NT2/D1 (cell line): ENCODE measurements at regions not wholly inside any gene's neighbourhood (a gene's known extent, or its start where the extent isn't known, plus 50 kb on each side); places are given as distances from the start of the nearest gene placed in this dataset.
A peak's percentile ranks its signal among the peaks of the same experiment; 100 is the strongest.

Source experiments
- DNase-seq: peaks from one replicate; pipeline ENCODE4 v3.0.0-alpha.2; 2011; ENCODE audit warnings: low read depth, low spot score
- H3K27me3 ChIP-seq: 2 replicates; pipeline ENCODE4 v1.6.0; 2011; ENCODE audit warnings: mild to moderate bottlenecking; ENCODE audit not compliant: insufficient read length, insufficient read depth
- H3K36me3 ChIP-seq: 2 replicates; pipeline ENCODE4 v1.6.1; 2011; ENCODE audit warnings: mild to moderate bottlenecking, low read length, mixed read lengths; ENCODE audit not compliant: insufficient read depth, insufficient read length
- H3K4me1 ChIP-seq: 2 replicates; pipeline ENCODE4 v1.5.1; 2011; ENCODE audit not compliant: insufficient read depth, insufficient read length
- H3K4me3 ChIP-seq: 2 replicates; pipeline ENCODE4 v1.5.1; 2011; ENCODE audit warnings: low read depth; ENCODE audit not compliant: insufficient read length
- H3K9ac ChIP-seq: 2 replicates; pipeline ENCODE4 v1.6.0; 2011; ENCODE audit warnings: low read depth; ENCODE audit not compliant: insufficient read length
- H3K9me3 ChIP-seq: 2 replicates; pipeline ENCODE4 v1.5.1; 2011; ENCODE audit warnings: mild to moderate bottlenecking, low read length; ENCODE audit not compliant: insufficient read depth
- SUZ12 ChIP-seq: IDR thresholded peaks from 2 replicates; pipeline ENCODE4 v1.6.1; 2011; ENCODE audit not compliant: insufficient read length, insufficient read depth; ENCODE audit errors: extremely low read depth
- YY1 ChIP-seq: IDR thresholded peaks from 2 replicates; pipeline ENCODE4 v1.6.1; 2011; ENCODE audit not compliant: insufficient read length, insufficient read depth
- ZNF274 ChIP-seq: IDR thresholded peaks from 2 replicates; pipeline ENCODE4 v1.6.1; 2011; ENCODE audit warnings: mild to moderate bottlenecking, low read depth, low read length

DNA sequence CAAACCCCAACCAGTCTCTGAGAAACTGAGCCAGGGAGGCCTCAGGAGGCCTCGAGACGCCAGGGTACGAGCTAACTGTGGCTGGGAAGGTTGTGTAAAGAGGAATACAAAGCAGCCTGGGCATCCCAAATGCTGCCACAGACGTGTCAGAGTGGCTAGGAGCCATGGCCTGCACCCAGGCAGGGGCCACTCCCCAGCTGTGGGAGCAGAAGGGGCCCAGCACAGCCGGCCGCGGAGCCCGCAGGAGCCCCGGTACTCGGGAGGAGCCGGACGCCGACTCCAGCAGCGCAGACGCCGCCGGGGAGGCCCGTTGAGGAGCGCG, 349.8 kb upstream of the B3GAT1 start:
- Histone ChIP-seq H3K9me3 (no peaks in the 10 kb centered on the region), H3K9ac (peak overlapping the region; percentile 88), H3K36me3 (peaks cover 38% of the 10 kb centered on the region), H3K4me1 (no peaks in the 10 kb centered on the region), H3K4me3 (peak overlapping the region; percentile 75), H3K27me3 (no peaks in the 10 kb centered on the region)
- TF ChIP-seq ZNF274, result no peak
- TF ChIP-seq SUZ12, result no peak
- TF ChIP-seq YY1, result no peak
- no peak for DNase-seq

- H3K27me3 ChIP-seq, result no peaks in the 10 kb centered on the region
- H3K9ac ChIP-seq, result peak overlapping the region; percentile 88
- H3K9me3 ChIP-seq, result no peaks in the 10 kb centered on the region
- H3K4me1 ChIP-seq, result no peaks in the 10 kb centered on the region
- peak overlapping the region; percentile 75 for H3K4me3 ChIP-seq
- H3K36me3 ChIP-seq, result peaks cover 37% of the 10 kb centered on the region
- DNase-seq, result no peak
- TF ChIP-seq SUZ12, result no peak
- TF ChIP-seq ZNF274, result no peak
- TF ChIP-seq YY1, result no peak
Measured at GRCh38 chr11:134761386-134761785, 349.3 kb upstream of the B3GAT1 start.

DNA sequence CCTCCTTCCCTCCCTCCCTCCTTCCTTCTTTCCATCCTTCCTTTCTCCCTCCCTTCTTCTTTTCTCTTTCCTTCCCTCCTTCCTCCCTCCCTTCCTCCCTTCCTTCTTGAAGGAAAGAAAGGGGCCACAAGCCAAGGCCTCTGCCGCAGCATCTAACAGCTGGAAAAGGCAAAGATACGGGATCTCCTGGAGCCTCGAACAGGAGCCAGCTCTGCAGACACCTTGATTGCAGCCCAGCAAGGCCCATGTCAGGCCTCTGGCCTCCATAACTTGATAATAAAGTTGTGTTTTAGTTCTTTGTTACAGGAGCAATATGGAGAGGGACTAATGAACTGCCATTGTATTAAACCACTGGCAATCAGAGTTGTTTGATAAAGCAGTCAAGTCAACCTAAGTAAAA, 348.9 kb upstream of the B3GAT1 start:
- H3K27me3 ChIP-seq, result peaks cover under 1% of the 10 kb centered on the region
- DNase-seq, result no peak
- TF ChIP-seq ZNF274 (no peak), SUZ12 (no peak), YY1 (no peak)
- H3K4me3 ChIP-seq, result peak overlapping the region; percentile 75
- H3K9ac ChIP-seq, result peak overlapping the region; percentile 88
- no peaks in the 10 kb centered on the region for H3K4me1 ChIP-seq
- peaks cover 34% of the 10 kb centered on the region for H3K36me3 ChIP-seq
- no peaks in the 10 kb centered on the region for H3K9me3 ChIP-seq

DNA sequence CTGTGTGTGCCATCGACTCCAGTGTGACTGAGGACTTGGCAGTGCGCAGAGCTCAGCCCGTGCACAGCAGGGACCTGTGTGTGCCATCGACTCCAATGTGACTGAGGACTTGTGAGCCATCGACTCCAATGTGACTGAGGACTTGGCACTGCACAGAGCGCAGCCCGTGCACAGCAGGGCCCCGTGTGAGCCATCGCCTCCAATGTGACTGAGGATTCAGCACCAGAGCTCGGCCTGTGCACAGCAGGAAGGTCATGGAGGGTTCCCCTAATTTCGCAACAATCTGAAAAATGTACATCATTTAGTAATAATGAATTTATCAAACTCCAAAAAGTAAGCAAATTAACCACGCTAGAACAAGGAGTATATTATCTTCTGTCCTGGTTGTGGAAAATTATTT, 348.3 kb upstream of the B3GAT1 start:
- Histone ChIP-seq H3K36me3 (peaks cover 28% of the 10 kb centered on the region), H3K27me3 (peaks cover 6% of the 10 kb centered on the region), H3K9ac (no peak overlapping the region), H3K9me3 (no peaks in the 10 kb centered on the region), H3K4me3 (no peak overlapping the region), H3K4me1 (no peaks in the 10 kb centered on the region)
- DNase-seq, result no peak
- TF ChIP-seq YY1 (no peak), ZNF274 (no peak), SUZ12 (no peak)

DNA sequence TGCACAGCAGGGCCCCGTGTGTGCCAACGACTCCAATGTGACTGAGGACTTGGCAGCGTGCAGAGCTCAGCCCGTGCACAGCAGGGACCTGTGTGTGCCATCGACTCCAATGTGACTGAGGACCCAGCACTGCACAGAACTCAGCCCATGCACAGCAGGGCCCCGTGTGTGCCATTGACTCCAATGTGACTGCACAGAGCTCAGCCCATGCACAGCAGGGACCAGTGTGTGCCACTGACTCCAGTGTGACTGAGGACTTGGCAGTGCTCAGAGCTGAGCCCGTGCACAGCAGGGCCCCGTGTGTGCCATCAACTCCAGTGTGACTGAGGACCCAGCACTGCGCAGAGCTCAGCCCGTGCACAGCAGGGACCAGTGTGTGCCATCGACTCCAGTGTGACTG, 347.8 kb upstream of the B3GAT1 start:
- Histone ChIP-seq H3K9ac (no peak overlapping the region), H3K27me3 (peaks cover 10% of the 10 kb centered on the region), H3K36me3 (peaks cover 23% of the 10 kb centered on the region), H3K4me1 (no peaks in the 10 kb centered on the region), H3K9me3 (no peaks in the 10 kb centered on the region), H3K4me3 (no peak overlapping the region)
- no peak for TF ChIP-seq SUZ12
- TF ChIP-seq YY1, result no peak
- no peak for TF ChIP-seq ZNF274
- no peak for DNase-seq

GRCh38 chr11:134759274-134759673, 347.2 kb upstream of the B3GAT1 start:
- no peak overlapping the region for H3K4me3 ChIP-seq
- TF ChIP-seq SUZ12 (no peak), ZNF274 (no peak), YY1 (no peak)
- DNase-seq, result no peak

DNA sequence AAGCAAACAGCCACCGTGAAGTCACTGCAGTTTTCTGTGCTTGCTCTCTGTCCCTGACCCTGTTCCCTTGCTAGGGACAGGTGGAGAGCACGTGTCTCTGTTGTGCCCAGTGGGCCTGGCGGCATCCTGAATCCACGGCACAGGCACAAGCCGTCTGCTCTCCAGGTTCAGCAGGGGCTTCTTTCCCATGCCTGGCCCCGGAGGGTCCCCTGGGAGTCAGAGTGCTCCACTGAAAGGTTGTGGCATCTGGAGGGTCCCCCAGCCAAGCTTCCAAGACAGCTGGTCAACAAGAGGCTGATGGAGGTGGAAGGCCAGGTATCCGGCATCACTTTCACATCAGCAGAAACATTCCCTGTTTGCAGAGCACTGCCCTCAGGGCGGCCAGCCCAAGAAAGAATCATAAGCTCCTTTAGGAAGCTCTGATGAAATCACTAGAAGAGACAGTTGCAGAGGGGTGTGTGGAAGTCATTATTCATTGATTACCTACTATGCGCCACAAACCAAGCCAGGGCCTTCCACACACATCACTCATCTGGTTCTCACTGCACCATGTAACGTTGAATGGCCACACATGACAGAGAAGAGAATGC, 346.4 kb upstream of the B3GAT1 start:
- no peak for TF ChIP-seq SUZ12
- no peak for TF ChIP-seq YY1
- no peak for TF ChIP-seq ZNF274
- Histone ChIP-seq H3K4me3 (no peak overlapping the region), H3K27me3 (peaks cover 24% of the 10 kb centered on the region), H3K9ac (no peak overlapping the region), H3K36me3 (peaks cover 10% of the 10 kb centered on the region), H3K4me1 (no peaks in the 10 kb centered on the region), H3K9me3 (no peaks in the 10 kb centered on the region)
- no peak for DNase-seq

More at GRCh38 chr11:134759274-134759673, 347.2 kb upstream of the B3GAT1 start:
- Histone ChIP-seq H3K9ac (no peak overlapping the region), H3K9me3 (no peaks in the 10 kb centered on the region), H3K27me3 (peaks cover 16% of the 10 kb centered on the region), H3K36me3 (peaks cover 17% of the 10 kb centered on the region), H3K4me1 (no peaks in the 10 kb centered on the region)

- H3K4me3 ChIP-seq, result no peak overlapping the region
- H3K27me3 ChIP-seq, result peaks cover 32% of the 10 kb centered on the region
- TF ChIP-seq ZNF274, result no peak
- TF ChIP-seq SUZ12, result no peak
- TF ChIP-seq YY1, result no peak
- DNase-seq, result no peak
- H3K9me3 ChIP-seq, result no peaks in the 10 kb centered on the region
- H3K4me1 ChIP-seq, result no peaks in the 10 kb centered on the region
- peaks cover 10% of the 10 kb centered on the region for H3K36me3 ChIP-seq
- no peak overlapping the region for H3K9ac ChIP-seq
Measured at GRCh38 chr11:134757633-134758032, 345.6 kb upstream of the B3GAT1 start.
